GM12892 (cell line): ENCODE measurements at regions not wholly inside any gene's neighbourhood (a gene's known extent, or its start where the extent isn't known, plus 50 kb on each side); places are given as distances from the start of the nearest gene placed in this dataset.

Experiments used
- POLR2A ChIP-seq: IDR thresholded peaks from 2 replicates; pipeline ENCODE4 v1.6.1; 2011; ENCODE audit warnings: low read depth, low read length, control low read depth
- POLR2AphosphoS5 ChIP-seq: IDR thresholded peaks from 2 replicates; pipeline ENCODE4 v1.6.1; 2011; ENCODE audit warnings: low read depth, low read length, control low read depth
- TAF1 ChIP-seq: IDR thresholded peaks from 2 replicates; pipeline ENCODE4 v1.6.1; 2011; ENCODE audit warnings: low read depth, mild to moderate bottlenecking, control low read depth, low read length, borderline replicate concordance

GRCh38 chr4:87919941-87920340 lies 55.6 kb upstream of the SPP1 start:
- TF ChIP-seq POLR2AphosphoS5 = no peak
- TF ChIP-seq TAF1 = no peak
- no peak for TF ChIP-seq POLR2A
